Neuron (in vitro differentiated cells): ENCODE measurements at regions not wholly inside any gene's neighbourhood (a gene's known extent, or its start where the extent isn't known, plus 50 kb on each side); places are given as distances from the start of the nearest gene placed in this dataset.

ENCODE experiments used
- H2AFZ ChIP-seq: one replicate; pipeline ENCODE4 v1.6.1; 2013; ENCODE audit warnings: low read depth, mild to moderate bottlenecking, inconsistent platforms, low read length, moderate library complexity
- H3K27me3 ChIP-seq: one replicate; pipeline ENCODE4 v1.6.1; 2013; ENCODE audit warnings: low read length; ENCODE audit not compliant: insufficient read depth
- H3K36me3 ChIP-seq: one replicate; pipeline ENCODE4 v1.6.1; 2013; ENCODE audit warnings: low read length; ENCODE audit not compliant: insufficient read depth
- H3K4me1 ChIP-seq: one replicate; pipeline ENCODE4 v1.6.1; 2013; ENCODE audit warnings: low read length; ENCODE audit not compliant: insufficient read depth
- H3K4me3 ChIP-seq: 2 replicates; pipeline ENCODE4 v1.5.1; 2013; ENCODE audit warnings: mild to moderate bottlenecking, low read length, moderate library complexity
- H3K9me3 ChIP-seq: one replicate; pipeline ENCODE4 v1.6.1; 2013; ENCODE audit warnings: low read length

DNA sequence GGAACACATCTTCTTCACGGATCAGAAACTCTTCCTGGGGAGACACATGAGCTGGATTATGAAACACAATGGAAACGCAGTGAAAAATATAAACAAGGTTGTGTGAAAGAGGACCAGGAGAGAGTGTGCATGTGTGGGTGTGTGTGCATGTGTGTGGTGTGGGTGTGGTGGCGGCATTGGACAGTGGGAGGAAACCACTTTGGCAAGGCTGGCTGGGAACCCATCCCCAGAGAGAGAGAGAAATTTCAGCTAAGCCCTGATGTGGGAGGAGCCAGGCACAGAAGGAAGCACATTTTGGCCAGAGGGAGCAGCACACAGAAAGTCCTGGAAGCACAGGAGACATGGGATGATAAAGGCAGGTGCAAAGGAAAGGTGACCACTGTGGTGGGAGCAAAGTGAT is 147.6 kb upstream of the COPS8 start:
- no peaks in the 10 kb centered on the region for H3K4me1 ChIP-seq
- no peak overlapping the region for H3K4me3 ChIP-seq
- H3K36me3 ChIP-seq, result no peaks in the 10 kb centered on the region
- H3K27me3 ChIP-seq, result no peaks in the 10 kb centered on the region
- no peak overlapping the region for H2AFZ ChIP-seq
- H3K9me3 ChIP-seq, result peaks cover 7% of the 10 kb centered on the region

DNA sequence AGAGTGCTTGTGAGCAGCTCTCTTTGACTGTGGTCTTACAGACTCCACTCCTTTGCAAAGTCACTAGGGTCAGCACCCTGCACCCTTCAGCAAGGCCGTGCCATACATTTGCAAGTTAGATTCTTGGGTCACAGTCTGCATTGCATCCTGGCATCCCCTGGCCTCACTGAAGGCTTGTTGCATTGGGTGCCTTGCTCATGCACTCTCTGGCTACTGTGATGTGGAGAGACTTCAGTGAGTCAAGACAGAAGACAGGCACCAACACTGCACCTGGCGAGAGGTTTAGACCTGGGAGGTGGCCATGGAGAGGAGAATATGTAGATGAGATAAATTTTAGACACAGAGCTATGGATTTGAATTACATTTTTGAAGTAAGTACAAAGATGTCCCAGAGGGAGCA is 146.4 kb upstream of the COPS8 start:
- Histone ChIP-seq H3K9me3 (peaks cover 7% of the 10 kb centered on the region), H2AFZ (no peak overlapping the region), H3K27me3 (no peaks in the 10 kb centered on the region), H3K4me1 (no peaks in the 10 kb centered on the region), H3K4me3 (no peak overlapping the region), H3K36me3 (no peaks in the 10 kb centered on the region)

DNA sequence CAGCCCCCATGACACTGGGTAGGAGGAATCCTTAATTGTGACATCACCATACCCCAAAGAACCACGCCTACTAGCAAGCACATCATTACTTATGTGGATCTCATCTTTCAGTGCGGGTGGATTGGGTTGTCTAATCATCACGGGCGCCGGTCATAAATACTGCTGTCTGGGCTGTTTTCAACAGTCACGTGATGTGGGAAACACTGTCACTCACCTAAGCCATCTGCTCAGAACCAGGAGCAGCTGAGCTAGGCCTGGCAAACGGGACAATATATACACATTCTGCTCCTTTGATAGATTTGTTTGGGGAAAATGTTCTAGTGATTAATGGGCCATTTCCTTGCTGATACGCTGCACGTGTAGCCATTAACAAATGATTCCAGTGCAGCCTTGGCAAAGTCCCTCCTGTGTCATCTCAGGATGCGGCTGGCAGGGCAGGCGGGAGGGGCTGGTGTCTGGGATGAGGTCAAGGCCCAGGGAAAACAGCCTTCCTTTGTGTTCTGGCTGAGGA is 145.9 kb upstream of the COPS8 start:
- H3K4me3 ChIP-seq, result no peak overlapping the region
- no peaks in the 10 kb centered on the region for H3K27me3 ChIP-seq
- H3K9me3 ChIP-seq, result peaks cover 5% of the 10 kb centered on the region
- H3K36me3 ChIP-seq, result no peaks in the 10 kb centered on the region
- no peaks in the 10 kb centered on the region for H3K4me1 ChIP-seq
- no peak overlapping the region for H2AFZ ChIP-seq

DNA sequence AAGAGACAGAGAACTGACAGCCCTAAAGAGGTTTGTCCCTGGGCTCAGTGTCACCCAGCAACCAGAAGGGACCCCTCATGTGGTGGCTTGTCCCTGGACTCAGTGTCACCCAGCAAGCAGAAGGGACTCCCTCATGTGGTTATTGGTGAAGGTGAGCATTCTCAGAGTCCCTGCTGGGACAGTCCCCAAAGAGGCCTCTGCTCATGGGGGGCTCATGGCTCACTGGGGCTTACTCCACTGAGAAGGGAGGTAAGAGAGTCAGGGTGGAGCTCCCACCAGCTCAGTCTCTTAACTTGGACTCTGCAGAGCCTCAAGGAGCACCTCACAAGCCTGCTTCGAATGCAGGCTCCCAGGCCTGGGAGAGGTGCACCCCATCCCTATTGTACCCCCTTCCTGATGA is 145.2 kb upstream of the COPS8 start:
- Histone ChIP-seq H3K9me3 (peaks cover 2% of the 10 kb centered on the region), H3K4me1 (no peaks in the 10 kb centered on the region), H3K27me3 (no peaks in the 10 kb centered on the region), H3K36me3 (no peaks in the 10 kb centered on the region), H3K4me3 (no peak overlapping the region), H2AFZ (no peak overlapping the region)

DNA sequence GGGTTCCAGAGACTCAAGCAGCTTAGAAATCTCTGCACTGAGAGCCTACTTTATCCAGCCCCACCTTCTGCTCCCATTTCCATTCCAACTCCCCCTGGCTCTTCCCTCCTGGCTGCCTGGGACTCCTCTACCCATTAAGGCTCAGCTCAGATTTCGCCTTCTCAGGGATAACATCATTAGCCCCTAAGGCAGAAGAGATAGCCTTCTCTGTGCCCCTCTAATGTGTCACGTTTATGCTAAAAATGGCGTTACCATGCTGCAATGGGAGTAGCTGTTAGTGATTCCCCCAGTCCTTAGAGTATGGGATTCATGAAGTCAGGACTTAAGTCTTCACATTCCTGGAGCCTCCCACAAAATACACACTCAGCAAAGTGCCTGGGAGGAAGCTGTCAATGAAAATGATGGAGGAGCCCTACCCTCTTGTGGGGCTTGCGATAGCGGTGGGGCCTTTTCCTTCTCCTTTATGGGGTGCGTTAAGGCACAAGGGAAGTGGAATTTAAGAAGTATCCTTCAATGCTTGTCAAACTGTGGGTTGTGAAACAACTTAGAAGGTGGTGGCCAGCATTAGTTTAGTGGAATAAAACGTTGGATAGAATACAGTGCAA is 144.7 kb upstream of the COPS8 start:
- no peaks in the 10 kb centered on the region for H3K4me1 ChIP-seq
- H3K36me3 ChIP-seq, result no peaks in the 10 kb centered on the region
- H3K9me3 ChIP-seq, result peaks cover 2% of the 10 kb centered on the region
- H2AFZ ChIP-seq, result no peak overlapping the region
- H3K27me3 ChIP-seq, result no peaks in the 10 kb centered on the region
- H3K4me3 ChIP-seq, result no peak overlapping the region

GRCh38 chr2:236941551-236941950 is 144.1 kb upstream of the COPS8 start:
- no peaks in the 10 kb centered on the region for H3K4me1 ChIP-seq
- H3K27me3 ChIP-seq, result no peaks in the 10 kb centered on the region
- H3K4me3 ChIP-seq, result no peak overlapping the region
- peaks cover 2% of the 10 kb centered on the region for H3K9me3 ChIP-seq
- no peaks in the 10 kb centered on the region for H3K36me3 ChIP-seq
- no peak overlapping the region for H2AFZ ChIP-seq

GRCh38 chr2:236942554-236942953 is 143.1 kb upstream of the COPS8 start:
- no peak overlapping the region for H3K4me3 ChIP-seq

GRCh38 chr2:236943068-236943467 is 142.6 kb upstream of the COPS8 start:
- Histone ChIP-seq H3K36me3 (no peaks in the 10 kb centered on the region), H3K4me1 (no peaks in the 10 kb centered on the region), H3K4me3 (no peak overlapping the region), H2AFZ (no peak overlapping the region), H3K27me3 (no peaks in the 10 kb centered on the region), H3K9me3 (peaks cover 2% of the 10 kb centered on the region)

More at GRCh38 chr2:236942554-236942953, 143.1 kb upstream of the COPS8 start:
- Histone ChIP-seq H3K4me1 (no peaks in the 10 kb centered on the region), H2AFZ (no peak overlapping the region), H3K9me3 (peaks cover 2% of the 10 kb centered on the region), H3K27me3 (no peaks in the 10 kb centered on the region), H3K36me3 (no peaks in the 10 kb centered on the region)

- Histone ChIP-seq H3K27me3 (no peaks in the 10 kb centered on the region), H3K36me3 (no peaks in the 10 kb centered on the region), H3K9me3 (no peaks in the 10 kb centered on the region), H3K4me3 (no peak overlapping the region), H2AFZ (no peak overlapping the region), H3K4me1 (no peaks in the 10 kb centered on the region)
Measured at GRCh38 chr2:236943841-236944513, 141.7 kb upstream of the COPS8 start.

- Histone ChIP-seq H2AFZ (no peak overlapping the region), H3K27me3 (no peaks in the 10 kb centered on the region), H3K36me3 (no peaks in the 10 kb centered on the region), H3K4me3 (no peak overlapping the region), H3K9me3 (no peaks in the 10 kb centered on the region), H3K4me1 (no peaks in the 10 kb centered on the region)
Measured at GRCh38 chr2:236944561-236944960, 141.1 kb upstream of the COPS8 start.

GRCh38 chr2:236945431-236946016 is 140.2 kb upstream of the COPS8 start:
- H3K36me3 ChIP-seq, result no peaks in the 10 kb centered on the region
- no peaks in the 10 kb centered on the region for H3K4me1 ChIP-seq
- no peaks in the 10 kb centered on the region for H3K27me3 ChIP-seq
- no peak overlapping the region for H3K4me3 ChIP-seq
- no peaks in the 10 kb centered on the region for H3K9me3 ChIP-seq
- no peak overlapping the region for H2AFZ ChIP-seq

DNA sequence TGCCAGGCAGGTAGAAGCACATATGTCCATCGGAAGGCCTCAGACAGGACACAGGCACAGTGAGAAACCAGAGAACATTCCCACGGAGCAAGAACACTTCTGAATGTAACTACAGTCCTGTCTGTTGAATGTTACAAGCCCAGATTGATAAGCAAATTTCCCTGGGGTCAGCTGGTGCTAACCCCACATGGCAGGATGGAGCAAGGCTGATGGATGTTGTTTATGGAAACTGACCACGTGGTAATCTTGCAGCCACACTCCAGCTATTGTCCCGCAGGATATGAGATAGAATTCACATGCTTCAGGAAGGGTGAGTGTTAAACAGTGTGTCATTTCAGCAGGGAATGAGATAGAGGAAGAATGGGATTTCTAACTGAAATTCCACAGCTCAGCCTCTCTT is 138.8 kb upstream of the COPS8 start:
- H3K36me3 ChIP-seq, result no peaks in the 10 kb centered on the region
- peaks cover under 1% of the 10 kb centered on the region for H3K9me3 ChIP-seq
- H3K4me1 ChIP-seq, result no peaks in the 10 kb centered on the region
- H3K27me3 ChIP-seq, result no peaks in the 10 kb centered on the region
- H3K4me3 ChIP-seq, result no peak overlapping the region
- H2AFZ ChIP-seq, result no peak overlapping the region

GRCh38 chr2:236947294-236947693 is 138.4 kb upstream of the COPS8 start:
- H3K36me3 ChIP-seq, result no peaks in the 10 kb centered on the region
- no peaks in the 10 kb centered on the region for H3K4me1 ChIP-seq
- H2AFZ ChIP-seq, result no peak overlapping the region
- H3K9me3 ChIP-seq, result peaks cover 4% of the 10 kb centered on the region
- no peak overlapping the region for H3K4me3 ChIP-seq
- no peaks in the 10 kb centered on the region for H3K27me3 ChIP-seq
